HEK293T (cell line): ENCODE measurements at regions not wholly inside any gene's neighbourhood (a gene's known extent, or its start where the extent isn't known, plus 50 kb on each side); places are given as distances from the start of the nearest gene placed in this dataset.

Experiments used
- BHLHE40 ChIP-seq: fragments of 450-650 bp; IDR thresholded peaks from 2 replicates; pipeline ENCODE4 v1.6.1; 2016; ENCODE audit warnings: mild to moderate bottlenecking, moderate library complexity, borderline replicate concordance
- ELF4 ChIP-seq: fragments of 450-650 bp; IDR thresholded peaks from 2 replicates; pipeline ENCODE4 v1.6.1; 2017; ENCODE audit warnings: antibody characterized with exemption
- HDGF ChIP-seq: fragments of 450-650 bp; IDR thresholded peaks from 2 replicates; pipeline ENCODE4 v1.6.1; 2017; ENCODE audit warnings: antibody characterized with exemption, borderline replicate concordance
- SP1 ChIP-seq: fragments of 450-650 bp; IDR thresholded peaks from 2 replicates; pipeline ENCODE4 v1.6.1; 2017
- SUZ12 ChIP-seq: fragments of 450-650 bp; IDR thresholded peaks from 2 replicates; pipeline ENCODE4 v1.6.1; 2016; ENCODE audit warnings: mild to moderate bottlenecking
- TF ChIP-seq, protein P1 (sequence below): fragments of 450-650 bp; IDR thresholded peaks from 2 replicates; pipeline ENCODE4 v1.6.1; 2016

DNA sequence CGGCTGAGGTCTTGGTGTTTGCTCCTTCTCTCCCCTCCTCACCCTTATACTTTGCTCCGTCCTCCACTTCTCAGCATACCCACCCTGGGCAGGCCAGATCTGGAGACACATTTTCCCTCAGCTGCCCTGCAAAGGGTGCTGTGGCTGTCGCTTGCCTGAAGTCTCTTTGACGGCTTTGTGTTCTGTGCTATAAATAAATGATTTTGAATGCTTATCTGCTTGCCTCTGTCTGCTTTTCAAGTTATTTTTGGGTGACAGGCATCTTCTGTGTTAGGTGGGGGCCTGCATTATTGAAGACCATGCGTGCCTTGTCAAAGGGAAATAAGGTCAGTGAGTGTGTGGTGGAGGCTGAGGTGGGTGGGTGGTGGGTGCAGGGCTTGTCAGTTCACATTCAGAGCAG lies 66.9 kb upstream of the KCND3 start:
- TF ChIP-seq SP1 (no peak), HDGF (no peak), ELF4 (no peak), BHLHE40 (no peak), SUZ12 (no peak)
- TF ChIP-seq, protein P1, sequence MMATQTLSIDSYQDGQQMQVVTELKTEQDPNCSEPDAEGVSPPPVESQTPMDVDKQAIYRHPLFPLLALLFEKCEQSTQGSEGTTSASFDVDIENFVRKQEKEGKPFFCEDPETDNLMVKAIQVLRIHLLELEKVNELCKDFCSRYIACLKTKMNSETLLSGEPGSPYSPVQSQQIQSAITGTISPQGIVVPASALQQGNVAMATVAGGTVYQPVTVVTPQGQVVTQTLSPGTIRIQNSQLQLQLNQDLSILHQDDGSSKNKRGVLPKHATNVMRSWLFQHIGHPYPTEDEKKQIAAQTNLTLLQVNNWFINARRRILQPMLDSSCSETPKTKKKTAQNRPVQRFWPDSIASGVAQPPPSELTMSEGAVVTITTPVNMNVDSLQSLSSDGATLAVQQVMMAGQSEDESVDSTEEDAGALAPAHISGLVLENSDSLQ = no peak
